Frontal cortex (tissue), 3 donors: ENCODE measurements at regions not wholly inside any gene's neighbourhood (a gene's known extent, or its start where the extent isn't known, plus 50 kb on each side); places are given as distances from the start of the nearest gene placed in this dataset.
A peak's percentile ranks its signal among the peaks of the same experiment; 100 is the strongest.

Experiments
- DNase-seq, 2 donors: peaks; one replicate each; pipeline ENCODE4 v3.0.0; 2012; ENCODE audit warnings: low spot score in 2 of 2
- FAIRE-seq: peaks from 2 replicates; lab custom pipeline; 2012; peaks lifted over from hg19 to GRCh38; lab: Jason Lieb, UNC
- donor health status: control.
- donor health status: control.
- donor health status: control.

GRCh38 chr14:71471634-71472355 lies 460.4 kb upstream of the RGS6 start:
- FAIRE-seq (no peak), DNase-seq (no peak)

- DNase-seq: no peak
- FAIRE-seq: peak; percentile 72
These were observed 459.6 kb upstream of the RGS6 start for GRCh38 chr14:71472356-71473340.

DNA sequence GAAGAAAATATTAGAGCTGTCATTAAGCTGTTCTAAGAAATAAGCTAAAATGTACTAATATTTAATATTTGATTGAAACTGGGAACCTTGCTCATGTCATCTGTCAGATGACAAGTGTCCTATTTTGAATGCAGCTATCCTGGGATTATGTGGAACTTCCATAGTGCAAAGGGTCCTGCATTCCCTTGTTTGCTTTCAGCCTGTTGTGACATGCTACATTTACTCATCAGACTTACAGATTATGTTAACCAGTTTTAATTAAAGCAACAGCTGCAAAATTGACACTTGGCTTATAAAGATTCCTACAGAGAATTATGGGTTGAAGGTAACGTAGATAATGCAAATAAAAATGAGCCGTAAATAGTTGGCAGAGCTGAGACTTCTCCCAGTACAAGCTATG lies 458.4 kb upstream of the RGS6 start:
- FAIRE-seq (no peak), DNase-seq (no peak)

DNA sequence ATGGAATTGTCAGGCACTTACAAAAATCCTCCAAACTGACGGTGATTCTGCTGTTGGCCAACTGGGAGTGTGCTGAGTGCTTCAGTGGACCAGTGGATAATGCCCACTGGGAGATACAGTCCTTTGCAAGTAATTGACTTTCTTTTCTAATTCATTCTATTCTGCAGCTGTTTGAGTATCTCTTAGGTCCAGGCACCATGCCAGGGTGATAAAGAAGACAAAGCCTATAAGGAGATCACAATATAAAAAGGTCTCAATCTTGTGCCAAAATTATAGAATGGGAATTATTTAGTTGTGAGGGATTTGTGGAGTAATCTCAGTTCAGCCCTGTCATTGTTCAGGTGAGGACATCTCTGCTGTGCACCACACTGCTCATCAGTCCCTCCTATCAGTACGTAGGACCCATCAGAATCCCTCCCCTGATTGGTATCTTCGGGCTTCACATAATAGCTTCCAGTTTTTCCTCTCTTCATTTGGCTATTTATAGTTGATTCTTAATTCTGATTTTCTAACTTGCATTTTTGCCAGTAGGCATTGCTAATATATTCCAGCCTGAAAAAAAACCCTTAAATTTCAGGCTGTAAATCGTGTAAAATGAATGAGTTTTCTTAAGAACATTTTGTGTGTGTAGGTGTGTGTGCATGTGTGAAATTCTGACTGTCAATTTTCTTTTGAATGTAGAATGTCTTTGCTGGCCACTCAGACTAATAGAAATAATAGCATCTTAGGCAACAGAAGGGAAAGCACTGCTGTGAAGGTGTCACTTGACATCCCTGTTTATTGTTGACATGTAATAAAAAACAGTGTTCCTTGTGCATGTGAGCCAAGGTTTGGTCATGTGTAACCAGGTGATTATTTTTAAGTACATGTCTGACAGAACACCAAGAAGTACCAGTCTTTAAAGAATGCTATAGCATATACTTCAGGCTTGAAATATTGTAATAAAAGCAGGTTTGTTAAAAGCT lies 457.6 kb upstream of the RGS6 start:
- FAIRE-seq (no peak), DNase-seq (no peak)

GRCh38 chr14:71475916-71476315 lies 456.3 kb upstream of the RGS6 start:
- no peak for DNase-seq
- no peak for FAIRE-seq

DNA sequence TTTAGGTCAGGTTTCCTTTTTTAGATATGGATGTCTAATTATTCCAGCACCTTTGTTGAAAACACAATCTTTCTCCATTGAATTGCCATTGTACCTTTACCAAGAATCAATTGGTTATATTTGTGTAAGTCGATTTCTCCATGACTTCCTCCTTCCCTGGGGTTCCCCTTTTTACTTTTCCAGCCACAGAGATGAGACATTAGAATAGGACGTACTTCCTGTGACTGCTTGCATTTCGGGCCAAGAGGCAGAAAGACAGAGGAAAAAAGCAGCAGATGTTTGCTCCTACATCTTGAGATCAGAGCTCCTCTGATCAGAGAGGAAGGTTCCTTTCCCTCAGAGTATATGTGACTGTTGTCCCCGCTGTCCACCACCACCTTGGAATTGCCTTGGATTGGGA lies 453.7 kb upstream of the RGS6 start:
- FAIRE-seq: no peak

DNA sequence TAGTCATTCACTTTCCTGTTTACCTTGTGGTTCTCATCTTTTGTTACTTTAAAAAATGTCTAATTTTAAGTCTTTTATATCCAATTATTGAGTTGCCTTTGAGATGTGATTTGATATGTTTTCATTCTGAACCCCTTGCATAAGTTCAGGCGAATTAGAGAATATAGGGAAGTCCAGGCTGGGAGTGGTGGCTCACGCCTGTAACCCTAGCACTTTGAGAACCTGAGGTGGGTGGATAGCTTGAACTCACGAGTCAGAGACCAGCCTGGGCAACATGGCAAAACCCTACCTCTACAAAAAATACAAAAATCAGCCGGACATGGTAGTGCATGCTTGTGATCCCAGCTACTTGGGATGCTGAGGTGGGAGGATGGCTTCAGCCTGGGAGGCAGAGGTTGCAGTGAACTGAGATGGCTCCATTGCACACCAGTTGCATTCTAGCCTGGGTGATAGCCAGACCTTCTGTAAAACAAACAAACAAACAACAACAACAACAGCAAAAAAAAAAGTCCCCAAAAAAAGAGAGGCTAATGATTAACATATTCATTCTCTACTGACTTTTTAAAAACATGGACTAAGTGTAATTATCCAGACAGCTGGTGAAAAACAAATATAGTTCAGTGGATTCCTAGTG lies 451.1 kb upstream of the RGS6 start:
- FAIRE-seq (no peak), DNase-seq (no peak)

More for the DNA sequence above, 453.7 kb upstream of the RGS6 start:
- no peak for DNase-seq

- DNase-seq (no peak), FAIRE-seq (no peak)
These were observed 449.6 kb upstream of the RGS6 start for GRCh38 chr14:71482671-71483070.

DNA sequence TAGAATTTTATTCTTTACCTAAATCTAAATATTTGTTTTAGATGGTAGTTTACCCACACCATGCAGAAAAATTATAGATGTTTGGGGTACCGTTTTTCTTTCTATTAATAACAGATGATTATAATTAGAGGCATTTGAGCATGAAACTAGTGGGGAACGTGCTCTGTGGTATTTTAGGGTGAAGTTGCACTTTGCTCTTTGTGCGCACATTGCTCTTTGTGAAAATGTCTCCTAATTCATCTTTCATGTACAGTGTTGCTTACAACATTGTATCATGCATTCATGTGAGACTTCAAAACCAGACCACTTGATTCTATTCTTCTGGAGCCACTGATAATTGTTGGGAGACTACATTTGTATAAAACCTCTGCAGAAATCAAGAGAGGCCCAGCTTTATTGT lies 449.1 kb upstream of the RGS6 start:
- DNase-seq: no peak
- no peak for FAIRE-seq

DNA sequence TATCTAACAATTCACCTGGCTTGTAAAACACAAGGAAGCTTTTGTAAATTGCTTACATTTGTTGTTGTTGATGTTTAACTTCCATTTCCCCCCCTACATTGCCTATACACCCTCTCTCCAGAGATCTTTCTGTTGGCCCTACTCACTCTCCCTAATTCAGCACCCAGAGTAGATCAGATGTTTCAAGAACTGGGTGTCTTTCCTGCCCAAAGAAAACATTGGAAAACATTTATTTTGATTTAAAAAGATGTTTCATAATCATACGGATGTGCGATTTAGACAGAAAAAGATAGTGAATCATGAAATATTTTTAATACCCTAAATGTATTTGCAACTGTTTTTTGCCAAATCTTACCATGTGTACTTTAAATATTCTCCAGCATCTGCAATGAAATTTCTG lies 446.4 kb upstream of the RGS6 start:
- FAIRE-seq: no peak
- DNase-seq: no peak

GRCh38 chr14:71486279-71486678 lies 445.9 kb upstream of the RGS6 start:
- no peak for FAIRE-seq

DNA sequence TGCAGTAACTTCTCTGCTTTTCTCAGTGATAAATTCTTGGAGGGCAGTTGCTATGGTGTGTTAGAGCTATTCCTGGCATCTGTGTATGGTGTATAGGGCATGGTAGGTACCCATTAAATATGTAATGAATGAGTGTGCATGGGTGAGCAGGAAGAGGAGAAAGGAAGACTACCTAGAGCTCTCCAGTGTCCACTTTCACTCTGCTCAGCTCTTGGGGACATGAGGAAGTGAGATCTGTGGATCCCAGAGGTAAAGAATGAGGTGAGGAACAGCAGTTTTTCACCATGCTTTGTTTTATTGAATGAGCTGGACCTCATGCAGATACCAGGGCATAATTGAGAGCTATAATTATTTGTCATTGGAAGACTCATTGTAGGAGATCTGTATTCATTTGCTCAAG lies 444.8 kb upstream of the RGS6 start:
- DNase-seq (no peak), FAIRE-seq (no peak)

More at GRCh38 chr14:71486279-71486678, 445.9 kb upstream of the RGS6 start:
- no peak for DNase-seq

DNA sequence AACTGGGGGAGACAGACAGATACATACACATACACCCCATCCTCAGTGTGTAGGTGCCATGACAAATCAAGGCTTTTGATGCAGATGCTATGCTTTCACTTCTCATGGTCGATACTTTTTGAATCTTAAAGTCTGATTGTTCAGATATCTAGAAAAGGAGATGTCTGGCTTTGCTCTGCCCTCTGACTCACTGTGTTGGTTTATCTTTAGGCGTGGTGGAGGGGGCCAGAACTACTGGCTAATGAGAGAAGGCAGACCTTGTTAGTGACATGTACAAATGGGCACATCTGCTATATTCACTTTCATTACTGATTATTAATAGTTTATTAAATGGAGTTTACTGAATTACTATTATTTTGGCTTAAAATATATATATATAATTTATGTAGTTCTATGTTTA lies 444.3 kb upstream of the RGS6 start:
- FAIRE-seq (no peak), DNase-seq (no peak)

- FAIRE-seq (no peak), DNase-seq (no peak)
These were observed 443.5 kb upstream of the RGS6 start for GRCh38 chr14:71488703-71489191.

DNA sequence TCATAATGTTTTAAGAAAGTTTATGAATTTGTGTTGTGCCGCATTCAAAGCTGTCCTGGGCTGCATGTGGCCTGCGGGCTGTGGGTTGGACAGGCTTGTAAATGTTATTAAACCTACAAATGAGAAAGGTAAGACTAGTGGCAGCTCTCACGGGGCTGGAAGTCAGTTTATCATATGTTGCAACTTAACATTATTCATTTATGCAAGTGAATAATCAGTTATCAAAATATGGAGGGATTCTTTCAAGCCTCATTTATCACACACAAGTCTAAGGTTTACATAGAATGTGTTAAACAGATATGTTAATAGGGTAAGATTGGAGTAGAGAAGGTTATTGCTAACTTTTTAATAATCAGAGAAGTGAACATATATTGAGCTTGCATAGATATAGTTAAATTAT lies 442.5 kb upstream of the RGS6 start:
- FAIRE-seq (no peak), DNase-seq (no peak)

DNA sequence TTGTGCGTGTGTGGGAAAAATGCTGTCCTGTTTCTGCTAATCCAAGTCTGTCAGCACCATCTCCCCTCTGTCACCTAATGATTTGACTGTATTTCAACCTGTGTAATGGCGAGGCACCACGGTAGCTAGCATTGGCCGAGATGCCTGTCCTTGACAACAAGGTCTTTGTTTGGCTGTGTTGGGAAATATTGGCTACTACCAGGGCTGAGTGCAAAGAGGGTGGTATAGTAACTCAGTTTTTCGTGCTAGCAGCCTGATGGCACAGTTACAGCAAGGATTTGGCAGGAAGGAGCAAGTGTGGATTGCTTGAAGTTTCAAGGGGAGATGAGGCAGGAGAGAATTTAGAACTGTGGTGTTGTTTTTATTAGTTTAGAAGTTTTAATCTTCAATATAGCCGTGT lies 440.3 kb upstream of the RGS6 start:
- no peak for FAIRE-seq
- no peak for DNase-seq

- no peak for DNase-seq
- FAIRE-seq: no peak
These were observed 439.9 kb upstream of the RGS6 start for GRCh38 chr14:71492346-71492745.

- no peak for FAIRE-seq
These were observed 434.6 kb upstream of the RGS6 start for GRCh38 chr14:71497645-71498086.

GRCh38 chr14:71498212-71498611 lies 434.0 kb upstream of the RGS6 start:
- DNase-seq: no peak
- FAIRE-seq: no peak

More at GRCh38 chr14:71497645-71498086, 434.6 kb upstream of the RGS6 start:
- DNase-seq: no peak
